Astrocyte of the cerebellum (primary cell): ENCODE measurements at regions not wholly inside any gene's neighbourhood (a gene's known extent, or its start where the extent isn't known, plus 50 kb on each side); places are given as distances from the start of the nearest gene placed in this dataset.

Experiments
- DNase-seq: peaks from one replicate; pipeline ENCODE4 v3.0.0-alpha.2; 2011; ENCODE audit warnings: low read depth
- H3K4me3 ChIP-seq: 2 replicates; pipeline ENCODE4 v1.5.1; 2011; ENCODE audit warnings: mild to moderate bottlenecking, low read depth, low read length, moderate library complexity
- in situ Hi-C: cut with HindIII; loops from 2 replicates; pipeline ENCODE4 v1.10.0; 2017; ENCODE audit warnings: low sequenced_read_pairs
- TF ChIP-seq, protein P1 (sequence below): IDR thresholded peaks from 2 replicates; pipeline ENCODE4 v1.5.1; 2012; ENCODE audit warnings: low read length, low read depth, moderate library complexity, mild to moderate bottlenecking; ENCODE audit errors: missing control alignments

DNA sequence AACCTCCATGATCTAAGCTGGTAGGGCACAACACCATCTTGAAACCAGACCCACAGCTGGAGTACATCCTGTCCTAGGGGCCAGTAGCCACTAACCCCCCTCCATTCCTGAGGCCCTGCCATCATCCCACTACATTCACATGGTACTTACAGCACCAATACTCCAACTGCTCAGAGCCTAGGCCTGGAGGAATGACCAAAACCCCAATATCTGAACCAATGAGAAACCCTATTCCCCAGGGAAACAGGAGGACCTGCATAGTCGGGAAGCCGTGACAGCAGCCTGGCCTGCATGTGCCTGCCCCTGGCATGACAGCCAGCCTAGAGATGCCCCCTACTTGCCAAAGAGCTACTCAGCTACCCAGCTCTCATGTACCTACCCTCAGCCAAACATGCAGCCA, 65.4 kb upstream of the DMRT1 start:
- TF ChIP-seq, protein P1, sequence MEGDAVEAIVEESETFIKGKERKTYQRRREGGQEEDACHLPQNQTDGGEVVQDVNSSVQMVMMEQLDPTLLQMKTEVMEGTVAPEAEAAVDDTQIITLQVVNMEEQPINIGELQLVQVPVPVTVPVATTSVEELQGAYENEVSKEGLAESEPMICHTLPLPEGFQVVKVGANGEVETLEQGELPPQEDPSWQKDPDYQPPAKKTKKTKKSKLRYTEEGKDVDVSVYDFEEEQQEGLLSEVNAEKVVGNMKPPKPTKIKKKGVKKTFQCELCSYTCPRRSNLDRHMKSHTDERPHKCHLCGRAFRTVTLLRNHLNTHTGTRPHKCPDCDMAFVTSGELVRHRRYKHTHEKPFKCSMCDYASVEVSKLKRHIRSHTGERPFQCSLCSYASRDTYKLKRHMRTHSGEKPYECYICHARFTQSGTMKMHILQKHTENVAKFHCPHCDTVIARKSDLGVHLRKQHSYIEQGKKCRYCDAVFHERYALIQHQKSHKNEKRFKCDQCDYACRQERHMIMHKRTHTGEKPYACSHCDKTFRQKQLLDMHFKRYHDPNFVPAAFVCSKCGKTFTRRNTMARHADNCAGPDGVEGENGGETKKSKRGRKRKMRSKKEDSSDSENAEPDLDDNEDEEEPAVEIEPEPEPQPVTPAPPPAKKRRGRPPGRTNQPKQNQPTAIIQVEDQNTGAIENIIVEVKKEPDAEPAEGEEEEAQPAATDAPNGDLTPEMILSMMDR: no peak
- DNase-seq: no peak
- H3K4me3 ChIP-seq: no peak overlapping the region
- in situ Hi-C loops: no loop called here

DNA sequence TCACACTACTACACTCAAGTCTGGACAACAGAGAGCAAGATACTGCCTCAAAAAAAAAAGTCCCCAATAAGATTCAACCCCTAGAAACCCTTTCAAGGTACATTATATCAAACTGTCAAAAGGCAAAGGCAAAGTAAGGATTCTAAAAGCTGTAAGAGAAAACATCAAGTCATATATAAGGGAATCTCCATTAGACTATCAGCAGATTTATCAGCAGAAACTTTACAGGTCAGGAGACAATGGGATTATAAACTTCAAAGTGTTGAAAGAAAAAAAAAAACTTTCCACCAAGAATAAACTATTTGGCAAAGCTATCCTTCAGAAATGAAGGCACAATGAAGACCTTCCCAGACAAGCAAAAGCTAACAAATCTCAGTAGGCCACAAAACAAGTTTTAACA, 63.5 kb upstream of the DMRT1 start:
- no peak overlapping the region for H3K4me3 ChIP-seq
- TF ChIP-seq, protein P1: no peak
- no peak for DNase-seq
- in situ Hi-C loops: no loop called here

DNA sequence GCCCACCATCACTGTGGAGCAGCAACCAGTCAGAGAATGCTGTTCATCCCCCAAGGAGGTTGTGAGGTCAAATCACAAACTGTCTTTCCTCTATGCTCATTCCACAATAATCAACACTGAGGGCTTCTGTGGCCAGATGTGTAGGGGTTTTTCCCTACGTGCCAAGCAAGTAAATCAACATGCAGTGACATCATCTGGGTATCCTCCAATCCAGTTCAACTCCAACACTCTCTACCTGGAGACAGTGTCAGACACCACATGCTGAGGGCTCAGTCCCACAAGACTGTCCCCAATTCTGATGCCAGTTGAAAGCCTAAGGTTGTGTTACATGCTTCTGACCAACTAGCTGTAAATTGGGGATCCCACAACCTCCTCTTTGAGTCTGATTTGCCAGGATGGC, 57.3 kb upstream of the DMRT1 start:
- TF ChIP-seq, protein P1: no peak
- DNase-seq: no peak
- H3K4me3 ChIP-seq: no peak overlapping the region
- in situ Hi-C loops: no loop called here

DNA sequence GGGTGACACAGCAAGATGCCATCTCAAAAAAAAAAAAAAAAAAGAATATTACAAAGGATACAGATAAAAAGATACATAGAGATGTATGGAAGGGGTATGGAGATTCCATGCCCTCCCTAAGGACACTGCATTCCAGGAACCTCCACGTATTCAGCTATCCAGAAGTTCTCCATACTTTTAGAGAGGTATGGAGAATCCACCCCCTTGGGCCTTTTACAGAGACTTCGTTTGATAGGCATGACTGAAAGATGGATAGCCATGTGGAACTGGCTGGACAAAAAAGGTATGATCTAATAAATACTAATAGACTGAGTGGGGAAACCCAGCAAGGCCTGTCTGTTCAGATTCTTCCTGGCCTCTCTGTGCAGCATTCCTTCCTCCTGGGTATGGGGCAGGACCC, 56.6 kb upstream of the DMRT1 start:
- in situ Hi-C loops: no loop called here
- no peak overlapping the region for H3K4me3 ChIP-seq
- TF ChIP-seq, protein P1: no peak
- DNase-seq: no peak

DNA sequence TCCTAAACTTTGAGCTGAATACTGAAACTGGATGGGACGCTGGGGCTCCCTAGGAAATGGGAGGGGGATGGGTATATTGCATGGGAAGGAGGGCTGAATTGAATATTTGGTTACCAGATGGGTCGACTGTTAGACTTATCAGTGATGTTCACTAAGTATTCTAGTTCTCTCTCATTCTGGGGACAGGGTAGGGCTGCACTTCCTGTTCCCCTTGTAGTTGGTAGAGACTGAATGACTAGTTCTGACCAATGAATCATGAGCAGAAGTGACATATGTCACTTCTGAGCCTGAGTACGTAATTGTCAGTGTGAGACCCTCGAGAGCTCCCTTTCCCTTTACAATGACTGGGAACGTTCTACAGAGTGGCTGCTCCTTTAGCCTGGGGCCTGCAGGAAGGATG, 55.5 kb upstream of the DMRT1 start:
- no peak for DNase-seq
- TF ChIP-seq, protein P1: no peak
- H3K4me3 ChIP-seq: no peak overlapping the region
- in situ Hi-C loops: no loop called here

DNA sequence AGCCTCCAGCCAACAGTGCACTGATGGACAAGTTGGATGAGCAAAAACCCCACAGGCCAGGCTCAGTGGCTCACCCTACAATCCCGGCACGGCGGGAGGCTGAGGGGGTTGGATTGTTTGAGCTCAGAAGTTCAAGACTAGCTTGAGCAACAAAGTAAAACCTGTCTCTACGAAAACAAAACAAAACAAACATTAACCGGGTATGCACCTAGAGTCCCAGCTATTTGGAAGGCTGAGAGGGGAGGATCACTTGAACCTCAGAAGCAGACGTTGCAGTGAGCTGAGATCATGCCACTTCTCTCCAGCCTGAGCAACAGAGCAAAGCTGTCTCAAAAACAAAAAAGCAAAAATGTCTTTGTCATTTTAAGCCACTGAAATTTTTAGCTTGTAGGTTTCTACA, 55.1 kb upstream of the DMRT1 start:
- in situ Hi-C loops: no loop called here
- no peak for DNase-seq
- TF ChIP-seq, protein P1: no peak

DNA sequence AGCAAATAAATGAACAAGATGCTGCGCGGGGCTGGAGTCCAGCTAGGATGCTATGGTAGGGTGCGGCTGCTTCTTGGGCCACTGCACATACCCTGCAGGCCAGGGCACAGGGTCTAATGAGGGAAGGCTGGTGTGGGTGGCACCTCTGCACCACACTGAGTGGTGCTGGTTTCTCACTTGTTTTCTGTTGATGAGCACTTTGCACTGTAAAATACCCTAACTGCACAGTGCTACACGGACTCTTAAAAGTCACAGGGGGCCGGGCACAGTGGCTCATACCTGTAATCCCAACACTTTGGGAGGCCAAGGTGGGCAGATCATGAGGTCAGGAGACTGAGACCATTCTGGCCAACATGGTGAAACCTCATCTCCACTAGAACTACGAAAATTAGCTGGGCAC, 52.7 kb upstream of the DMRT1 start:
- in situ Hi-C loops: no loop called here
- no peak for DNase-seq
- TF ChIP-seq, protein P1: no peak

More for the DNA sequence above, 55.1 kb upstream of the DMRT1 start:
- H3K4me3 ChIP-seq: no peak overlapping the region

More for the DNA sequence above, 52.7 kb upstream of the DMRT1 start:
- H3K4me3 ChIP-seq: no peak overlapping the region
